ENCODE measurements at regions not wholly inside any gene's neighbourhood (a gene's known extent, or its start where the extent isn't known, plus 50 kb on each side); places are given as distances from the start of the nearest gene placed in this dataset.
A peak's percentile ranks its signal among the peaks of the same experiment; 100 is the strongest.

GRCh38 chr9:108665521-108666239 lies 190.1 kb downstream of the ACTL7B start:
- Histone ChIP-seq H3K4me2 (ENCODE audit: control insufficient read depth, extremely low read depth, insufficient read depth, low read depth, low read length) (no peak overlapping the region), H3K79me2 (ENCODE audit: control insufficient read depth, insufficient read depth, low read length) (no peaks in the 10 kb centered on the region), H3K4me1 (ENCODE audit: control insufficient read depth, extremely low read depth, insufficient read depth, low read length) (peaks cover 21% of the 10 kb centered on the region), H3K9ac (ENCODE audit: control insufficient read depth, extremely low read depth, insufficient read depth, low read length) (no peak overlapping the region), H3K36me3 (ENCODE audit: control insufficient read depth in 2 of 2, extremely low read depth in 1 of 2, insufficient read depth in 2 of 2, low read length in 2 of 2) (no peaks in the 10 kb centered on the region), H3K9me1 (ENCODE audit: control insufficient read depth, extremely low read depth, insufficient read depth, low read length) (no peaks in the 10 kb centered on the region), H3K27ac (ENCODE audit: control insufficient read depth, insufficient read depth, low read length) (no peak overlapping the region), H3K9me3 (ENCODE audit: control insufficient read depth, low read depth, low read length) (no peaks in the 10 kb centered on the region), H3K4me3 (ENCODE audit: control insufficient read depth in 2 of 3, extremely low read depth in 1 of 3, insufficient read depth in 2 of 3, low read depth in 1 of 3, low read length in 3 of 3) (no peak overlapping the region), H3K27me3 (ENCODE audit: control insufficient read depth, extremely low read depth, insufficient read depth, low read length) (no peaks in the 10 kb centered on the region), H2AFZ (ENCODE audit: control insufficient read depth, low read length) (no peak overlapping the region), H4K20me1 (ENCODE audit: control insufficient read depth, extremely low read depth, insufficient read depth, low read length) (no peaks in the 10 kb centered on the region)
- DNase-seq (ENCODE audit: low read depth, low spot score) = no peak
- TF ChIP-seq EZH2 (IDR thresholded peaks at IDR 0.05; ENCODE audit: low read length) (no peak), CTCF (optimal IDR thresholded peaks at IDR 0.05 in 1 of 3, IDR thresholded peaks at IDR 0.05 in 1 of 3, conservative IDR thresholded peaks at IDR 0.05 in 1 of 3; ENCODE audit: extremely low read depth in 1 of 3, insufficient read depth in 2 of 3, low read length in 3 of 3) (no peak)
- dilution Hi-C loops (cut with MboI; ENCODE audit: extremely low pct_ligation_motif_present, low sequenced_read_pairs) = no loop called here
- no peak for FAIRE-seq

- peak; percentile 29 for FAIRE-seq
- H2AFZ ChIP-seq (ENCODE audit: control insufficient read depth, low read length) = no peak overlapping the region
- H3K9me3 ChIP-seq (ENCODE audit: control insufficient read depth, low read depth, low read length) = peaks cover under 1% of the 10 kb centered on the region
- no peaks in the 10 kb centered on the region for H3K36me3 ChIP-seq (ENCODE audit: control insufficient read depth in 2 of 2, extremely low read depth in 1 of 2, insufficient read depth in 2 of 2, low read length in 2 of 2)
- dilution Hi-C loops (cut with MboI; ENCODE audit: extremely low pct_ligation_motif_present, low sequenced_read_pairs) = no loop called here
- H3K27ac ChIP-seq (ENCODE audit: control insufficient read depth, insufficient read depth, low read length) = no peak overlapping the region
- H4K20me1 ChIP-seq (ENCODE audit: control insufficient read depth, extremely low read depth, insufficient read depth, low read length) = no peaks in the 10 kb centered on the region
- H3K4me1 ChIP-seq (ENCODE audit: control insufficient read depth, extremely low read depth, insufficient read depth, low read length) = peaks cover 21% of the 10 kb centered on the region
- H3K9me1 ChIP-seq (ENCODE audit: control insufficient read depth, extremely low read depth, insufficient read depth, low read length) = no peaks in the 10 kb centered on the region
- H3K79me2 ChIP-seq (ENCODE audit: control insufficient read depth, insufficient read depth, low read length) = no peaks in the 10 kb centered on the region
- H3K4me2 ChIP-seq (ENCODE audit: control insufficient read depth, extremely low read depth, insufficient read depth, low read depth, low read length) = no peak overlapping the region
- H3K4me3 ChIP-seq (ENCODE audit: control insufficient read depth in 2 of 3, extremely low read depth in 1 of 3, insufficient read depth in 2 of 3, low read depth in 1 of 3, low read length in 3 of 3) = no peak overlapping the region
- no peak overlapping the region for H3K9ac ChIP-seq (ENCODE audit: control insufficient read depth, extremely low read depth, insufficient read depth, low read length)
- DNase-seq (ENCODE audit: low read depth, low spot score) = no peak
- no peaks in the 10 kb centered on the region for H3K27me3 ChIP-seq (ENCODE audit: control insufficient read depth, extremely low read depth, insufficient read depth, low read length)
- TF ChIP-seq EZH2 (IDR thresholded peaks at IDR 0.05; ENCODE audit: low read length) = no peak
- no peak for TF ChIP-seq CTCF (optimal IDR thresholded peaks at IDR 0.05 in 1 of 3, IDR thresholded peaks at IDR 0.05 in 1 of 3, conservative IDR thresholded peaks at IDR 0.05 in 1 of 3; ENCODE audit: extremely low read depth in 1 of 3, insufficient read depth in 2 of 3, low read length in 3 of 3)
These were observed 191.2 kb downstream of the ACTL7B start for GRCh38 chr9:108664309-108665255.

All from keratinocyte (primary cell).